Inflammatory macrophage treated with lipopolysaccharide for 4 hours (primary cell): ENCODE measurements at regions not wholly inside any gene's neighbourhood (a gene's known extent, or its start where the extent isn't known, plus 50 kb on each side); places are given as distances from the start of the nearest gene placed in this dataset.
"Not testable (repeated sequence)": the region's sequence is repeated elsewhere in the genome, so short reads cannot be mapped to it uniquely, and the experiment has no call there.

Experiments used
- DNase-seq: peaks from one replicate; pipeline ENCODE4 v3.0.0-alpha.2; 2020

- no peak for DNase-seq
These were observed 81.1 kb upstream of the TRIM24 start for GRCh38 chr7:138378741-138379559.

GRCh38 chr7:138382862-138383565 lies 77.0 kb upstream of the TRIM24 start:
- no peak for DNase-seq

GRCh38 chr7:138386821-138387220 lies 73.2 kb upstream of the TRIM24 start:
- no peak for DNase-seq

GRCh38 chr7:138387755-138388475 lies 72.1 kb upstream of the TRIM24 start:
- peak; percentile 6 for DNase-seq

GRCh38 chr7:138388673-138389491 lies 71.2 kb upstream of the TRIM24 start:
- DNase-seq, result no peak

- no peak for DNase-seq
These were observed 64.3 kb upstream of the TRIM24 start for GRCh38 chr7:138395763-138396162.

- DNase-seq, result no peak
These were observed 63.6 kb upstream of the TRIM24 start for GRCh38 chr7:138396251-138397070.

- not testable (repeated sequence) for DNase-seq
These were observed 63.0 kb upstream of the TRIM24 start for GRCh38 chr7:138397071-138397433.

GRCh38 chr7:138398857-138399256 lies 61.2 kb upstream of the TRIM24 start:
- no peak for DNase-seq

GRCh38 chr7:138400400-138400886 lies 59.6 kb upstream of the TRIM24 start:
- no peak for DNase-seq

- no peak for DNase-seq
These were observed 57.3 kb upstream of the TRIM24 start for GRCh38 chr7:138402749-138403148.

- no peak for DNase-seq
These were observed 54.6 kb upstream of the TRIM24 start for GRCh38 chr7:138405496-138405895.

- no peak for DNase-seq
These were observed 52.3 kb upstream of the TRIM24 start for GRCh38 chr7:138407792-138408191.
